GM18867 (cell line): ENCODE measurements at regions not wholly inside any gene's neighbourhood (a gene's known extent, or its start where the extent isn't known, plus 50 kb on each side); places are given as distances from the start of the nearest gene placed in this dataset.
"Not testable (repeated sequence)": the region's sequence is repeated elsewhere in the genome, so short reads cannot be mapped to it uniquely, and the experiment has no call there.

ENCODE experiments used
- ATAC-seq: cut with Tn5 transposase; IDR thresholded peaks from one replicate; pipeline ENCODE4 v1.9.1; 2021; ENCODE audit warnings: mild to moderate bottlenecking, moderate library complexity; ENCODE audit not compliant: unreplicated experiment

- no peak for ATAC-seq
Observed at GRCh38 chr18:65671621-65672415, 79.0 kb upstream of the CDH7 start.

GRCh38 chr18:65670145-65670544 lies 80.7 kb upstream of the CDH7 start:
- not testable (repeated sequence) for ATAC-seq

GRCh38 chr18:65661391-65661790 lies 89.4 kb upstream of the CDH7 start:
- no peak for ATAC-seq

- ATAC-seq: no peak
Observed at GRCh38 chr18:65659912-65660311, 90.9 kb upstream of the CDH7 start.

GRCh38 chr18:65659312-65659711 lies 91.5 kb upstream of the CDH7 start:
- no peak for ATAC-seq

GRCh38 chr18:65651192-65651591 lies 99.6 kb upstream of the CDH7 start:
- ATAC-seq: no peak

- no peak for ATAC-seq
Observed at GRCh38 chr18:65632236-65632635, 118.6 kb upstream of the CDH7 start.

- ATAC-seq: no peak
Observed at GRCh38 chr18:65631766-65632165, 119.0 kb upstream of the CDH7 start.

GRCh38 chr18:65628390-65628789 lies 122.4 kb upstream of the CDH7 start:
- ATAC-seq: no peak

- ATAC-seq: no peak
Observed at GRCh38 chr18:65623676-65624075, 127.1 kb upstream of the CDH7 start.

GRCh38 chr18:65622436-65622835 lies 128.4 kb upstream of the CDH7 start:
- no peak for ATAC-seq

GRCh38 chr18:65620076-65620696 lies 130.6 kb upstream of the CDH7 start:
- no peak for ATAC-seq

GRCh38 chr18:65610939-65611338 lies 139.9 kb upstream of the CDH7 start:
- no peak for ATAC-seq

- no peak for ATAC-seq
Observed at GRCh38 chr18:65608471-65608870, 142.3 kb upstream of the CDH7 start.

- ATAC-seq: no peak
Observed at GRCh38 chr18:65607161-65607560, 143.7 kb upstream of the CDH7 start.

- no peak for ATAC-seq
Observed at GRCh38 chr18:65606551-65607130, 144.2 kb upstream of the CDH7 start.

GRCh38 chr18:65605352-65605751 lies 145.5 kb upstream of the CDH7 start:
- not testable (repeated sequence) for ATAC-seq

- ATAC-seq: no peak
Observed at GRCh38 chr18:65601775-65602174, 149.0 kb upstream of the CDH7 start.

GRCh38 chr18:65592435-65592834 lies 158.4 kb upstream of the CDH7 start:
- no peak for ATAC-seq

- no peak for ATAC-seq
Observed at GRCh38 chr18:65587491-65587890, 163.3 kb upstream of the CDH7 start.

- not testable (repeated sequence) for ATAC-seq
Observed at GRCh38 chr18:65582094-65582493, 168.7 kb upstream of the CDH7 start.

GRCh38 chr18:65568866-65569265 lies 181.9 kb upstream of the CDH7 start:
- ATAC-seq: no peak
